ENCODE measurements at regions not wholly inside any gene's neighbourhood (a gene's known extent, or its start where the extent isn't known, plus 50 kb on each side); places are given as distances from the start of the nearest gene placed in this dataset.
"Not testable (repeated sequence)": the region's sequence is repeated elsewhere in the genome, so short reads cannot be mapped to it uniquely, and the experiment has no call there.

- FAIRE-seq (no peak), DNase-seq (ENCODE audit: insufficient read length, low spot score) (no peak)
- TF ChIP-seq POLR2A (IDR thresholded peaks at IDR 0.05; ENCODE audit: low read depth, low read length) (no peak), POLR2AphosphoS5 (IDR thresholded peaks at IDR 0.05; ENCODE audit: low read depth, low read length) (no peak), POU2F2 (IDR thresholded peaks at IDR 0.05; ENCODE audit: low read depth, low read length) (no peak), TAF1 (IDR thresholded peaks at IDR 0.05; ENCODE audit: low read depth, low read length) (no peak), PAX5 (IDR thresholded peaks at IDR 0.05; ENCODE audit: insufficient read depth, low read length, severe bottlenecking) (no peak), SPI1 (IDR thresholded peaks at IDR 0.05; ENCODE audit: low read depth, low read length) (no peak)
Observed at GRCh38 chr2:225756198-225756597, 356.7 kb downstream of the NYAP2 start.

GRCh38 chr2:225748609-225749008 lies 349.1 kb downstream of the NYAP2 start:
- TF ChIP-seq POLR2A (IDR thresholded peaks at IDR 0.05; ENCODE audit: low read depth, low read length) = no peak
- TF ChIP-seq PAX5 (IDR thresholded peaks at IDR 0.05; ENCODE audit: insufficient read depth, low read length, severe bottlenecking) = no peak
- TF ChIP-seq TAF1 (IDR thresholded peaks at IDR 0.05; ENCODE audit: low read depth, low read length) = no peak
- TF ChIP-seq POU2F2 (IDR thresholded peaks at IDR 0.05; ENCODE audit: low read depth, low read length) = no peak
- TF ChIP-seq POLR2AphosphoS5 (IDR thresholded peaks at IDR 0.05; ENCODE audit: low read depth, low read length) = no peak
- no peak for TF ChIP-seq SPI1 (IDR thresholded peaks at IDR 0.05; ENCODE audit: low read depth, low read length)
- no peak for FAIRE-seq

GRCh38 chr2:225743996-225744395 lies 344.5 kb downstream of the NYAP2 start:
- FAIRE-seq; DNase-seq (ENCODE audit: insufficient read length, low spot score): not testable (repeated sequence)

More at GRCh38 chr2:225748609-225749008, 349.1 kb downstream of the NYAP2 start:
- no peak for DNase-seq (ENCODE audit: insufficient read length, low spot score)

- no peak for TF ChIP-seq TAF1 (IDR thresholded peaks at IDR 0.05; ENCODE audit: low read depth, low read length)
- TF ChIP-seq POU2F2 (IDR thresholded peaks at IDR 0.05; ENCODE audit: low read depth, low read length) = no peak
- no peak for TF ChIP-seq POLR2A (IDR thresholded peaks at IDR 0.05; ENCODE audit: low read depth, low read length)
- TF ChIP-seq SPI1 (IDR thresholded peaks at IDR 0.05; ENCODE audit: low read depth, low read length) = no peak
- TF ChIP-seq PAX5 (IDR thresholded peaks at IDR 0.05; ENCODE audit: insufficient read depth, low read length, severe bottlenecking) = no peak
- no peak for TF ChIP-seq POLR2AphosphoS5 (IDR thresholded peaks at IDR 0.05; ENCODE audit: low read depth, low read length)
- FAIRE-seq = no peak
- DNase-seq (ENCODE audit: insufficient read length, low spot score) = no peak
Observed at GRCh38 chr2:225742487-225742886, 343.0 kb downstream of the NYAP2 start.

GRCh38 chr2:225740086-225740485 lies 340.6 kb downstream of the NYAP2 start:
- FAIRE-seq (no peak), DNase-seq (ENCODE audit: insufficient read length, low spot score) (no peak)
- TF ChIP-seq PAX5 (IDR thresholded peaks at IDR 0.05; ENCODE audit: insufficient read depth, low read length, severe bottlenecking) (no peak), TAF1 (IDR thresholded peaks at IDR 0.05; ENCODE audit: low read depth, low read length) (no peak), SPI1 (IDR thresholded peaks at IDR 0.05; ENCODE audit: low read depth, low read length) (no peak), POU2F2 (IDR thresholded peaks at IDR 0.05; ENCODE audit: low read depth, low read length) (no peak), POLR2AphosphoS5 (IDR thresholded peaks at IDR 0.05; ENCODE audit: low read depth, low read length) (no peak), POLR2A (IDR thresholded peaks at IDR 0.05; ENCODE audit: low read depth, low read length) (no peak)

- FAIRE-seq (no peak), DNase-seq (ENCODE audit: insufficient read length, low spot score) (no peak)
Observed at GRCh38 chr2:225739328-225739727, 339.8 kb downstream of the NYAP2 start.

GRCh38 chr2:225738735-225739134 lies 339.2 kb downstream of the NYAP2 start:
- no peak for FAIRE-seq
- DNase-seq (ENCODE audit: insufficient read length, low spot score) = no peak

More at GRCh38 chr2:225739328-225739727, 339.8 kb downstream of the NYAP2 start:
- TF ChIP-seq POLR2AphosphoS5 (IDR thresholded peaks at IDR 0.05; ENCODE audit: low read depth, low read length) = no peak
- peak; percentile 8; the same call in 1 of the 2 replicates for TF ChIP-seq SPI1 (IDR thresholded peaks at IDR 0.05; ENCODE audit: low read depth, low read length)

GRCh38 chr2:225737556-225737955 lies 338.0 kb downstream of the NYAP2 start:
- FAIRE-seq = no peak
- no peak for DNase-seq (ENCODE audit: insufficient read length, low spot score)
- TF ChIP-seq POLR2A (IDR thresholded peaks at IDR 0.05; ENCODE audit: low read depth, low read length) = no peak
- TF ChIP-seq TAF1 (IDR thresholded peaks at IDR 0.05; ENCODE audit: low read depth, low read length) = no peak
- no peak for TF ChIP-seq POU2F2 (IDR thresholded peaks at IDR 0.05; ENCODE audit: low read depth, low read length)
- no peak for TF ChIP-seq SPI1 (IDR thresholded peaks at IDR 0.05; ENCODE audit: low read depth, low read length)
- TF ChIP-seq PAX5 (IDR thresholded peaks at IDR 0.05; ENCODE audit: insufficient read depth, low read length, severe bottlenecking) = no peak
- TF ChIP-seq POLR2AphosphoS5 (IDR thresholded peaks at IDR 0.05; ENCODE audit: low read depth, low read length) = no peak

More at GRCh38 chr2:225738735-225739134, 339.2 kb downstream of the NYAP2 start:
- TF ChIP-seq TAF1 (IDR thresholded peaks at IDR 0.05; ENCODE audit: low read depth, low read length) = no peak
- no peak for TF ChIP-seq PAX5 (IDR thresholded peaks at IDR 0.05; ENCODE audit: insufficient read depth, low read length, severe bottlenecking)
- TF ChIP-seq SPI1 (IDR thresholded peaks at IDR 0.05; ENCODE audit: low read depth, low read length) = no peak
- TF ChIP-seq POU2F2 (IDR thresholded peaks at IDR 0.05; ENCODE audit: low read depth, low read length) = no peak
- no peak for TF ChIP-seq POLR2A (IDR thresholded peaks at IDR 0.05; ENCODE audit: low read depth, low read length)
- TF ChIP-seq POLR2AphosphoS5 (IDR thresholded peaks at IDR 0.05; ENCODE audit: low read depth, low read length) = no peak

- FAIRE-seq (no peak), DNase-seq (ENCODE audit: insufficient read length, low spot score) (no peak)
- TF ChIP-seq POU2F2 (IDR thresholded peaks at IDR 0.05; ENCODE audit: low read depth, low read length) (no peak), SPI1 (IDR thresholded peaks at IDR 0.05; ENCODE audit: low read depth, low read length) (no peak), POLR2AphosphoS5 (IDR thresholded peaks at IDR 0.05; ENCODE audit: low read depth, low read length) (no peak), PAX5 (IDR thresholded peaks at IDR 0.05; ENCODE audit: insufficient read depth, low read length, severe bottlenecking) (no peak), POLR2A (IDR thresholded peaks at IDR 0.05; ENCODE audit: low read depth, low read length) (no peak), TAF1 (IDR thresholded peaks at IDR 0.05; ENCODE audit: low read depth, low read length) (no peak)
Observed at GRCh38 chr2:225735844-225736243, 336.3 kb downstream of the NYAP2 start.

- DNase-seq (ENCODE audit: insufficient read length, low spot score) = no peak
- FAIRE-seq = no peak
- TF ChIP-seq SPI1 (IDR thresholded peaks at IDR 0.05; ENCODE audit: low read depth, low read length) (no peak), PAX5 (IDR thresholded peaks at IDR 0.05; ENCODE audit: insufficient read depth, low read length, severe bottlenecking) (no peak), TAF1 (IDR thresholded peaks at IDR 0.05; ENCODE audit: low read depth, low read length) (no peak), POU2F2 (IDR thresholded peaks at IDR 0.05; ENCODE audit: low read depth, low read length) (no peak), POLR2AphosphoS5 (IDR thresholded peaks at IDR 0.05; ENCODE audit: low read depth, low read length) (no peak), POLR2A (IDR thresholded peaks at IDR 0.05; ENCODE audit: low read depth, low read length) (no peak)
Observed at GRCh38 chr2:225725726-225726125, 326.2 kb downstream of the NYAP2 start.
